B cell (primary cell): ENCODE measurements at regions not wholly inside any gene's neighbourhood (a gene's known extent, or its start where the extent isn't known, plus 50 kb on each side); places are given as distances from the start of the nearest gene placed in this dataset.

Experiments used
- ATAC-seq: fragments of 200-7000 bp; cut with Tn5 transposase; one replicate; pipeline ENCODE4 v1.10.0; 2021; ENCODE audit warnings: low read depth, mild to moderate bottlenecking, moderate number of reproducible peaks, moderate library complexity
- CTCF ChIA-PET: fragments of 350-600 bp; sonication (Branson Sonifier 250); formaldehyde crosslinking; loops from one replicate; lab custom pipeline; 2021; ENCODE audit warnings: antibody characterized with exemption, inconsistent platforms; lab: Charles Lee
- POLR2A ChIA-PET: fragments of 350-600 bp; sonication (Branson Sonifier 250); formaldehyde crosslinking; loops from one replicate; lab custom pipeline; 2021; ENCODE audit warnings: antibody characterized with exemption; lab: Charles Lee
- DNase-seq: peaks from one replicate; pipeline ENCODE4 v3.0.0; 2013
- H2AFZ ChIP-seq: 2 replicates; pipeline ENCODE4 v1.6.1; 2012; ENCODE audit warnings: mild to moderate bottlenecking, low read depth, low read length; ENCODE audit not compliant: insufficient read depth, poor library complexity, severe bottlenecking
- H3K27ac ChIP-seq, 2 donors: 1 replicate in 1 of 2; 2 replicates in 1 of 2; pipeline ENCODE4 v1.5.1; 2012 to 2013; ENCODE audit warnings: low read length in 2 of 2, mild to moderate bottlenecking in 2 of 2, moderate library complexity in 1 of 2
- H3K27me3 ChIP-seq, 4 experiments: fragments of 200-600 bp in 1 of 4; sonication (generic) in 1 of 4; replicated peaks in 1 of 4; 1 replicate in 2 of 4; 2 replicates in 2 of 4; pipeline versions ENCODE4 v1.6.1 to v1.7.0; 2013 to 2016; ENCODE audit warnings: low read length in 3 of 4, mild to moderate bottlenecking in 2 of 4, mixed read lengths in 1 of 4, moderate library complexity in 1 of 4; ENCODE audit not compliant: insufficient read depth in 4 of 4, control insufficient read depth in 3 of 4; ENCODE audit errors: control extremely low read depth in 1 of 4
- H3K36me3 ChIP-seq, 2 experiments: replicated peaks in 1 of 2; 1 replicate in 1 of 2; 2 replicates in 1 of 2; pipeline versions ENCODE4 v1.6.1 to v1.7.1; 2013; ENCODE audit warnings: low read length in 1 of 2; ENCODE audit not compliant: insufficient read depth in 2 of 2, control insufficient read depth in 1 of 2; ENCODE audit errors: control extremely low read depth in 1 of 2, extremely low read depth in 1 of 2
- H3K4me1 ChIP-seq, 2 donors: fragments of 200-600 bp in 1 of 2; sonication (generic) in 1 of 2; 1 replicate in 1 of 2; 2 replicates in 1 of 2; pipeline versions ENCODE4 v1.5.1 to v1.6.1; 2013 to 2017; ENCODE audit warnings: low read length in 2 of 2; ENCODE audit not compliant: control insufficient read depth in 2 of 2, insufficient read depth in 2 of 2
- H3K4me2 ChIP-seq: replicated peaks from 2 replicates; pipeline ENCODE3; 2012; ENCODE audit warnings: mild to moderate bottlenecking, low read depth, low read length; ENCODE audit not compliant: poor library complexity, severe bottlenecking
- H3K4me3 ChIP-seq, 5 experiments: fragments of 200-600 bp in 1 of 5; sonication (generic) in 1 of 5; 1 replicate in 3 of 5; 2 replicates in 2 of 5; pipeline versions ENCODE4 v1.5.1 to v1.7.0; 2011 to 2016; ENCODE audit warnings: low read length in 4 of 5, mild to moderate bottlenecking in 4 of 5, low read depth in 2 of 5, control low read depth in 1 of 5, moderate library complexity in 1 of 5; ENCODE audit not compliant: insufficient read depth in 1 of 5; ENCODE audit errors: control extremely low read depth in 1 of 5, extremely low read depth in 1 of 5
- H3K79me2 ChIP-seq: fragments of 200-600 bp; sonication (generic); one replicate; pipeline ENCODE4 v1.6.0; 2016; ENCODE audit warnings: low read length; ENCODE audit not compliant: control insufficient read depth, insufficient read depth
- H3K9ac ChIP-seq: fragments of 200-600 bp; sonication (generic); 2 replicates; pipeline ENCODE4 v1.6.1; 2017; ENCODE audit warnings: mild to moderate bottlenecking, low read length, moderate library complexity
- H3K9me3 ChIP-seq, 3 donors: one replicate each; pipeline versions ENCODE4 v1.6.1 to v1.7.1; 2013; ENCODE audit warnings: low read length in 2 of 3; ENCODE audit not compliant: control insufficient read depth in 2 of 3, insufficient read depth in 1 of 3; ENCODE audit errors: control extremely low read depth in 1 of 3
- H4K20me1 ChIP-seq: 2 replicates; pipeline ENCODE4 v1.6.0; 2012; ENCODE audit warnings: mild to moderate bottlenecking, low read length; ENCODE audit not compliant: insufficient read depth, control insufficient read depth, poor library complexity, severe bottlenecking
- H3K27ac Mint-ChIP-seq: one replicate; pipeline ENCODE4 v1.8.0; 2021; ENCODE audit warnings: mixed read lengths
- H3K27me3 Mint-ChIP-seq: one replicate; pipeline ENCODE4 v1.8.0; 2021; ENCODE audit warnings: mixed read lengths
- H3K4me1 Mint-ChIP-seq: one replicate; pipeline ENCODE4 v1.8.0; 2021; ENCODE audit warnings: mixed read lengths
- H3K4me3 Mint-ChIP-seq: one replicate; pipeline ENCODE4 v1.8.0; 2021; ENCODE audit warnings: mixed read lengths
- H3K9me3 Mint-ChIP-seq: one replicate; pipeline ENCODE4 v1.8.0; 2022; ENCODE audit warnings: mixed read lengths; ENCODE audit not compliant: insufficient read depth
- CTCF ChIP-seq: fragments of 200-600 bp; IDR thresholded peaks from one replicate; pipeline ENCODE4 v1.8.0; 2022; ENCODE audit warnings: antibody characterized with exemption, mild to moderate bottlenecking
- EZH2 ChIP-seq: IDR thresholded peaks from 2 replicates; pipeline ENCODE4 v1.6.1; 2012; ENCODE audit warnings: borderline replicate concordance, low read depth, mild to moderate bottlenecking, moderate library complexity, low read length; ENCODE audit not compliant: insufficient read depth, poor library complexity, severe bottlenecking
- WGBS: methylation state at CpG from one replicate; pipeline ENCODE4 v1.1.5; 2013; ENCODE audit warnings: missing lambda C conversion rate; ENCODE audit not compliant: insufficient coverage; 5-methylcytosine and 5-hydroxymethylcytosine counted together
- intact Hi-C: fragments of 100-400 bp; cut with micrococcal nuclease; formaldehyde crosslinking; loops from one replicate; pipeline ENCODE4 v1.10.0; 2022

- H3K79me2 ChIP-seq = no peaks in the 10 kb centered on the region
- H3K9me3 ChIP-seq = no peaks in the 10 kb centered on the region
- Mint-ChIP-seq H3K9me3 (no peaks in the 10 kb centered on the region), H3K27me3 (peaks cover under 1% of the 10 kb centered on the region), H3K27ac (no peak overlapping the region), H3K4me1 (peaks cover 12% of the 10 kb centered on the region), H3K4me3 (no peak overlapping the region)
- intact Hi-C loops = no loop called here
- H3K4me2 ChIP-seq = no peak overlapping the region
- no peaks in the 10 kb centered on the region for H3K27me3 ChIP-seq
- no peaks in the 10 kb centered on the region for H3K36me3 ChIP-seq
- H4K20me1 ChIP-seq = no peaks in the 10 kb centered on the region
- ChIA-PET POLR2A (no interaction called here), CTCF (no interaction called here)
- no peak for ATAC-seq
- no peak for DNase-seq
- H3K4me1 ChIP-seq = peaks cover 0 to 6% of the 10 kb centered on the region in 2 donors
- H3K4me3 ChIP-seq = no peak overlapping the region
- 50% methylated on average over 1 of the region's 1 CpG for WGBS
- no peak overlapping the region for H3K9ac ChIP-seq
- TF ChIP-seq EZH2 (no peak), CTCF (no peak)
- H3K27ac ChIP-seq = no peak overlapping the region
- no peak overlapping the region for H2AFZ ChIP-seq
These were observed 1240.4 kb downstream of the GATA3 start for GRCh38 chr10:9294865-9295264.

- H3K79me2 ChIP-seq = no peaks in the 10 kb centered on the region
- Mint-ChIP-seq H3K27ac (no peak overlapping the region), H3K27me3 (no peaks in the 10 kb centered on the region), H3K9me3 (no peaks in the 10 kb centered on the region), H3K4me1 (peaks cover 12% of the 10 kb centered on the region), H3K4me3 (no peak overlapping the region)
- no peak for TF ChIP-seq CTCF
- no peak for TF ChIP-seq EZH2
- no peak overlapping the region for H3K27ac ChIP-seq
- no peak overlapping the region for H2AFZ ChIP-seq
- intact Hi-C loops = no loop called here
- no peak for DNase-seq
- H3K9ac ChIP-seq = no peak overlapping the region
- no peaks in the 10 kb centered on the region for H3K27me3 ChIP-seq
- ATAC-seq = no peak
- POLR2A ChIA-PET = no interaction called here
- WGBS = 100% methylated on average over 1 of the region's 4 CpGs
- CTCF ChIA-PET = no interaction called here
- H4K20me1 ChIP-seq = no peaks in the 10 kb centered on the region
- no peak overlapping the region for H3K4me2 ChIP-seq
- H3K9me3 ChIP-seq = no peaks in the 10 kb centered on the region
- no peak overlapping the region for H3K4me3 ChIP-seq
- no peaks in the 10 kb centered on the region for H3K36me3 ChIP-seq
- H3K4me1 ChIP-seq = peaks cover 0 to 6% of the 10 kb centered on the region in 2 donors
These were observed 1241.7 kb downstream of the GATA3 start for GRCh38 chr10:9296190-9296589.
